K562 (cell line): ENCODE measurements at regions not wholly inside any gene's neighbourhood (a gene's known extent, or its start where the extent isn't known, plus 50 kb on each side); places are given as distances from the start of the nearest gene placed in this dataset.

Experiments
- ATAC-seq: fragments of 200-7000 bp; cut with Tn5 transposase; 3 replicates; pipeline ENCODE4 v1.9.1; 2020; ENCODE audit warnings: moderate library complexity
- BruUV-seq: library from RNA; stranded (reverse); fragments of 400-500 nt; replicated peaks from 2 replicates; lab custom pipeline; 2021; lab: Mats Ljungman, UMichigan
- CTCF ChIA-PET: fragments of 300-600 bp; formaldehyde crosslinking; extraction: SDS; loops from one replicate; lab custom pipeline; 2021; ENCODE audit warnings: low intra/inter-chr PET ratio; lab: Yijun Ruan, JAX
- POLR2A ChIA-PET: fragments of 300-600, 350-650 bp; sonication (Branson Sonifier 250); formaldehyde crosslinking; extraction: SDS; loops from one replicate; lab custom pipeline; 2021; ENCODE audit warnings: antibody characterized with exemption, inconsistent platforms; lab: Yijun Ruan, JAX
- DNase-seq, 4 experiments: peaks; one replicate each; pipeline versions ENCODE4 v3.0.0 to v3.0.0-alpha.2; 2011 to 2018; ENCODE audit warnings: low spot score in 3 of 4, mixed read lengths in 3 of 4; ENCODE audit errors: extremely low read depth in 1 of 4
- FAIRE-seq: peaks from 2 replicates; lab custom pipeline; 2011; peaks lifted over from hg19 to GRCh38; lab: Jason Lieb, UNC
- H2AFZ ChIP-seq: 2 replicates; pipeline ENCODE4 v1.6.0; 2011; ENCODE audit warnings: low read depth, low read length, control low read depth, inconsistent platforms
- H3K27ac ChIP-seq: fragments of 200-600 bp; 3 replicates; pipeline ENCODE4 v1.8.0; 2011; ENCODE audit warnings: low read depth, mild to moderate bottlenecking, control low read depth, inconsistent platforms, low read length, moderate library complexity, mixed read lengths; ENCODE audit errors: extremely low read depth
- H3K27me3 ChIP-seq, 2 experiments: fragments of 300-600 bp in 1 of 2; 2 replicates in 1 of 2; 3 replicates in 1 of 2; pipeline versions ENCODE4 v1.6.0 to v1.8.0; 2011; ENCODE audit warnings: inconsistent platforms in 2 of 2, low read length in 2 of 2, mild to moderate bottlenecking in 1 of 2, mixed read lengths in 1 of 2, moderate library complexity in 1 of 2; ENCODE audit not compliant: control insufficient read depth in 2 of 2, insufficient read depth in 2 of 2
- H3K36me3 ChIP-seq: fragments of 300-600 bp; 3 replicates; pipeline ENCODE4 v1.8.0; 2011; ENCODE audit warnings: mild to moderate bottlenecking, low read length, inconsistent platforms; ENCODE audit not compliant: control insufficient read depth, insufficient read depth
- H3K4me1 ChIP-seq, 2 experiments: fragments of 200-600 bp in 1 of 2; replicated peaks in 1 of 2; 2 replicates in 1 of 2; 3 replicates in 1 of 2; pipeline versions ENCODE4 v1.5.1 to v1.8.0; 2011; ENCODE audit warnings: inconsistent platforms in 2 of 2, low read length in 2 of 2, mild to moderate bottlenecking in 1 of 2, mixed read lengths in 1 of 2, moderate library complexity in 1 of 2; ENCODE audit not compliant: control insufficient read depth in 2 of 2, insufficient read depth in 2 of 2
- H3K4me2 ChIP-seq: 2 replicates; pipeline ENCODE4 v1.6.1; 2011; ENCODE audit warnings: low read length, control low read depth, inconsistent platforms, mixed read lengths; ENCODE audit not compliant: insufficient read depth
- H3K4me3 ChIP-seq: fragments of 200-600 bp; sonication (generic), shearing (Covaris generic); 2 replicates; pipeline ENCODE4 v1.5.1; 2016; ENCODE audit warnings: control low read depth, inconsistent platforms
- H3K79me2 ChIP-seq: fragments of 200-600 bp; 3 replicates; pipeline ENCODE4 v1.8.0; 2011; ENCODE audit warnings: low read length, inconsistent platforms; ENCODE audit not compliant: control insufficient read depth, insufficient read depth
- H3K9ac ChIP-seq, 2 experiments: 2 replicates each; pipeline versions ENCODE4 v1.6.0 to v1.6.1; 2011; ENCODE audit warnings: low read depth in 2 of 2, low read length in 2 of 2, control low read depth in 1 of 2, inconsistent platforms in 1 of 2, mild to moderate bottlenecking in 1 of 2, mixed read lengths in 1 of 2; ENCODE audit not compliant: insufficient read depth in 1 of 2
- H3K9me1 ChIP-seq: one replicate; pipeline ENCODE4 v1.6.0; 2011; ENCODE audit warnings: inconsistent platforms, mild to moderate bottlenecking, low read length, moderate library complexity; ENCODE audit not compliant: control insufficient read depth, insufficient read depth
- H3K9me3 ChIP-seq: replicated peaks from 2 replicates; pipeline ENCODE4 v1.5.1; 2011; ENCODE audit warnings: low read depth, low read length, inconsistent platforms; ENCODE audit not compliant: control insufficient read depth, insufficient read depth
- H4K20me1 ChIP-seq: replicated peaks from 2 replicates; pipeline ENCODE4 v1.6.1; 2011; ENCODE audit warnings: low read length, inconsistent platforms, mixed read lengths; ENCODE audit not compliant: control insufficient read depth, insufficient read depth
- CHD2 ChIP-seq: IDR thresholded peaks from 2 replicates; pipeline ENCODE4 v1.6.1; 2011; ENCODE audit warnings: low read depth, low read length
- DACH1 ChIP-seq: fragments of 450-650 bp; IDR thresholded peaks from 2 replicates; pipeline ENCODE4 v1.6.1; 2018; ENCODE audit not compliant: partially characterized antibody
- DIDO1 ChIP-seq: fragments of 450-650 bp; IDR thresholded peaks from 2 replicates; pipeline ENCODE4 v1.6.1; 2016; ENCODE audit warnings: low read depth, missing biosample characterization, missing genetic modification characterization
- EP400 ChIP-seq: fragments of 450-650 bp; IDR thresholded peaks from 2 replicates; pipeline ENCODE4 v1.6.1; 2017; ENCODE audit warnings: antibody characterized with exemption, mild to moderate bottlenecking, moderate library complexity
- HNRNPL ChIP-seq: fragments of 200-400 bp; formaldehyde crosslinking; IDR thresholded peaks from 2 replicates; pipeline ENCODE4 v1.6.1; 2017; ENCODE audit warnings: low read depth, mild to moderate bottlenecking, low read length
- MCM7 ChIP-seq, 2 experiments: fragments of 450-650 bp; IDR thresholded peaks; 2 replicates each; pipeline ENCODE4 v1.6.1; 2016 to 2018
- NFXL1 ChIP-seq: fragments of 450-650 bp; formaldehyde crosslinking; IDR thresholded peaks from 2 replicates; pipeline ENCODE4 v1.4.0; 2021; ENCODE audit warnings: mild to moderate bottlenecking
- SAFB ChIP-seq: fragments of 200-400 bp; formaldehyde crosslinking; IDR thresholded peaks from 2 replicates; pipeline ENCODE4 v1.6.1; 2017; ENCODE audit warnings: low read depth, low read length, borderline replicate concordance
- SRSF3 ChIP-seq: fragments of 200-400 bp; formaldehyde crosslinking; IDR thresholded peaks from 2 replicates; pipeline ENCODE4 v1.6.1; 2016; ENCODE audit warnings: mild to moderate bottlenecking, low read length, moderate library complexity; ENCODE audit not compliant: insufficient read depth
- TAL1 ChIP-seq: fragments of 450-650 bp; IDR thresholded peaks from 2 replicates; pipeline ENCODE4 v1.6.1; 2016; ENCODE audit warnings: mild to moderate bottlenecking
- ZMIZ1 ChIP-seq, 2 experiments: fragments of 150-350 bp in 1 of 2; IDR thresholded peaks; 2 replicates each; pipeline ENCODE4 v1.6.1; 2012 to 2016; ENCODE audit warnings: low read depth in 2 of 2, low read length in 2 of 2, mild to moderate bottlenecking in 1 of 2, moderate library complexity in 1 of 2
- ZNF518B ChIP-seq: fragments of 250-450 bp; sonication (Bioruptor Pico); IDR thresholded peaks from 2 replicates; pipeline ENCODE4 v1.5.0; 2021; ENCODE audit warnings: mild to moderate bottlenecking, moderate library complexity
- WGBS: fragments of 100-300 bp; shearing (Covaris generic); methylation state at CpG from one replicate; pipeline ENCODE4 v1.1.6; 2016; ENCODE audit warnings: low coverage, mixed read lengths; ENCODE audit not compliant: insufficient coverage; ENCODE audit errors: missing lambda C conversion rate; 5-methylcytosine and 5-hydroxymethylcytosine counted together
- in situ Hi-C: fragments of 300-500 bp; cut with MboI; formaldehyde crosslinking; loops from 4 replicates; pipeline ENCODE4 v1.15.0; 2018; ENCODE audit warnings: inconsistent platforms, mixed read lengths
- intact Hi-C: fragments of 100-400 bp; cut with micrococcal nuclease; formaldehyde crosslinking; loops from 2 replicates; pipeline ENCODE4 v1.14.2; 2022

- FAIRE-seq (no peak), DNase-seq (no peak), ATAC-seq (no peak)
- Histone ChIP-seq H3K9ac (no peak overlapping the region), H3K4me2 (no peak overlapping the region), H3K9me3 (no peaks in the 10 kb centered on the region), H3K79me2 (no peaks in the 10 kb centered on the region), H3K27me3 (no peaks in the 10 kb centered on the region), H3K4me1 (no peaks in the 10 kb centered on the region), H3K9me1 (no peaks in the 10 kb centered on the region), H4K20me1 (no peaks in the 10 kb centered on the region), H3K36me3 (no peaks in the 10 kb centered on the region), H2AFZ (no peak overlapping the region), H3K27ac (no peak overlapping the region), H3K4me3 (no peak overlapping the region)
- in situ Hi-C loops (no loop called here), intact Hi-C loops (no loop called here)
- ChIA-PET POLR2A (no interaction called here), CTCF (no interaction called here)
- BruUV-seq, result no TSS peak
- TF ChIP-seq ZNF518B (CRISPR knock-in tag) (no peak), MCM7 (IDR thresholded peaks at IDR 0.05) (no peak), HNRNPL (no peak), NFXL1 (no peak), DACH1 (no peak), SRSF3 (no peak), SAFB (no peak), TAL1 (no peak), CHD2 (no peak), ZMIZ1 (IDR thresholded peaks at IDR 0.05; ENCODE audit: low read depth in 2 of 2, low read length in 2 of 2) (no peak), DIDO1 (no peak), EP400 (no peak)
- TF ChIP-seq, all 486 proteins: peak for 0
- WGBS, result 0% methylated on average over 1 of the region's 1 CpG
Observed at GRCh38 chr13:33409673-33410510, 124.3 kb upstream of the STARD13 start.
